GM18873 (cell line): ENCODE measurements at regions not wholly inside any gene's neighbourhood (a gene's known extent, or its start where the extent isn't known, plus 50 kb on each side); places are given as distances from the start of the nearest gene placed in this dataset.

ENCODE experiments used
- ATAC-seq: cut with Tn5 transposase; IDR thresholded peaks from one replicate; pipeline ENCODE4 v1.9.1; 2021; ENCODE audit warnings: mild to moderate bottlenecking, moderate library complexity, moderate number of reproducible peaks; ENCODE audit not compliant: unreplicated experiment, low FRiP score

DNA sequence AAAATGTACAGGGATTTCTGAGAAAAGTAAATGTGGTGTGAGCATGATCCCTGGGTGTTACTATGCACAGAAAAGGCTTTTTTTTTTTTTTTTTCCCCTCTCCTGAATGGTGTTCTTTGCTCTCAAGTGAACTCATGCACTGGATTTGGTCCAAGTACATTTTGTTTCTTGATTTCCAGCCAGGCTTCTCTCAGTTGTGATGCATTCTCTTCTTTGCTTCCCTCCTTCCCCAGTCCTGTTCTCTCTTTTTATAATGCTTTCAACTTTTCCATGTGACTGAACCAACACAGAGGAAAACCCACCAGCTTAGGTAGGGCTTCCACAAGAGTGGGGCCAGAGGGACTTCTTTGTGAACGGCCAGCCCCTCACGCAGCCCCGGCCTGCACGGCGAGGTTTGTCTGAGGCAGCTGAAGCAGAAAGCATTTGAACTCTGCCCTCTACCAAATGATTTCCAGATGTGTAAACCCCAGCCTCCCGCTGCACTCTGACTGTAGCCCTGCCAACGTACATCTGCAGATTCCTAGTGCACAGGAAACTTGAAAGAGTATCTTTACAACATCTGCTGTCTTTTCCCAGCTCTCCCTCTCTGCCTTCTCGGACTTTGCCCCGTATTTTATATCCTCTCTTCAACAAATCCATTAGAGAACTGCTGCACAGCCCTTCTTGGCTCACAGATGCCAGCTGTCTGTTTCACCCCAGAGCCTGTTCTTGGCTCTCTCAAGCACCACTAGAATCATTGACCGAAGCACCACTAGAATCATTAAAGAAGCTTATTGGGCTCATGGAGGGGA, 71.8 kb upstream of the CD180 start:
- no peak for ATAC-seq

DNA sequence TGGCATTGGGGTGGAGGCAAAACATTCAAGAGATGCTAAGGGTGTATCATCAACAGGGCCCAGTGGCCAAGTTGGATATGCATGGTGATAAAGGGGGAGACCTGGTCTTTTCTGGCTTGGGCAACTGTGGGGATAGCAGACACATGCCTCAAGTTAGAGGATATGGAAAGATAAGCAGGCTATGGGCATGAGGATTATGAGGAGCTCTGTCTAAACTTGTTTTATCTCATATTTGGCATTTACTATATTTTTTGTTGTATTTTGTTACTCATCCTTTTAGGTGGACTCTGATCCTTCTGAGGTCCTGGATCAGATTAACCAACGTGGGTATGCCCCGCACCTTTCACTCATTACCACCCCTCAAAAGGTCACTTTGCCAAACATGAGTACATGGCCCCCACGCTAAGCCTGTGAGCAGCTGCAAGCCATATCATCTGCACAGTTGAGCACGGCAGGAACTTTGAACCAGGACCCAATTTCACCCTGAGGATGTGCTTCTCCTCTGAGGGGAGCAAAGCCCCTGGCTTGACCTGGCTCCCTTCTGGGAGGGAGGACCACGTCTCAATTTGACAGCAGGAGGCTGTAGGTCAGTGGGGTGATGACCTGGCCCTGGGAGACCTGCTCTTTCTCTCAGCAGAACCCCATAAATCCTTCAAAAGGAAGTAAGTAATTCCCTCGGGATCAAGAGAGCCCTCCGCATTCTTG, 71.1 kb upstream of the CD180 start:
- ATAC-seq: no peak

DNA sequence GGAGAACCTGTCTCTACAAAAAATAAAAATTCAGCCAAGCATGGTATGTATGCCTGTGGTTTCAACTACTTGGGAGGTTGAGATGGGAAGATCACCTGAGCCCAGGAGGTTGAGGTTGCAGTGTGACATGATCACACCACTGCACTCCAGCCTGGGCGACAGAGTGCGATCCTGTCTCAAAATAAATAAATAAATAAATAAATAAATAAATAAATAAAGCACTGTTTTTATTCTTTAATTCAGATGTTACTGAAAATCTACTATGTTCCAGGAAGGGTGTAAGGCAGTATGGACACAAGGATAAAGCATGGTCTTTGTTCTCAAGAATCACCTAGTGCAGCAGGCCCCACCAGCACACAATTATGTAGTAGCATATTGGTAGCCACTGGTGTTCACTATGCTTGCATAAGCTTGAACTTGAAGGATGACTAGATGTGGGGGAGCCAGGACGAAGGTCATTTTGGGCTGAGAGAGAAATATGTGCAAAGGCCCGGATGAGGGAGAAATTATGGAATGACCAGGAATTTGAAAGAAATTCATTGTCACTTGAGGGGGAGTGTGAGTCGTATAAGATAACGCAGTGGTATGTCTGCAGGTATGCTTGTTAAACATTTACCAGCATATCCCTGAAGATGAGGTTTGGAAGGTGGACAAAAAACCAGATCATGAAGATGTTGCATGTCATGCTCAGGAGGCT, 70.2 kb upstream of the CD180 start:
- ATAC-seq: no peak

DNA sequence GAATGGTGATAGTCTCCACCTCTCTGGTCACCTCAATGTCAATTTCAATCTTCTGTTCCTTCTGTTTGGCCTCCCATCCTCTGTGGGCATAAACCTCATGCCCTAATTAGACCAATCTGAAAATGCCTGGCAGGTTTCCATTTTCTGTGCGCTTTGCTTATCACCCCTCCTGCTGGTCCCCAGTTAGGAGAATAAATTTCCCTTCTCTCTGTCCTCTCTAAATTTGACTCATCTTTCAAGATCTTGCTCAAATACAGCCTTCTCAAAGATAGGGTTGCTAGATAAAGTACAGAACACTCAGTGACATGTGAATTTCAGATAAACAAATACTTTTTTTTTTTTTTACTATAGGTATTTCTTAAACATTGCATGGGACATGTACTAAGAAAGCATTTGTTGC, 69.4 kb upstream of the CD180 start:
- ATAC-seq: no peak

DNA sequence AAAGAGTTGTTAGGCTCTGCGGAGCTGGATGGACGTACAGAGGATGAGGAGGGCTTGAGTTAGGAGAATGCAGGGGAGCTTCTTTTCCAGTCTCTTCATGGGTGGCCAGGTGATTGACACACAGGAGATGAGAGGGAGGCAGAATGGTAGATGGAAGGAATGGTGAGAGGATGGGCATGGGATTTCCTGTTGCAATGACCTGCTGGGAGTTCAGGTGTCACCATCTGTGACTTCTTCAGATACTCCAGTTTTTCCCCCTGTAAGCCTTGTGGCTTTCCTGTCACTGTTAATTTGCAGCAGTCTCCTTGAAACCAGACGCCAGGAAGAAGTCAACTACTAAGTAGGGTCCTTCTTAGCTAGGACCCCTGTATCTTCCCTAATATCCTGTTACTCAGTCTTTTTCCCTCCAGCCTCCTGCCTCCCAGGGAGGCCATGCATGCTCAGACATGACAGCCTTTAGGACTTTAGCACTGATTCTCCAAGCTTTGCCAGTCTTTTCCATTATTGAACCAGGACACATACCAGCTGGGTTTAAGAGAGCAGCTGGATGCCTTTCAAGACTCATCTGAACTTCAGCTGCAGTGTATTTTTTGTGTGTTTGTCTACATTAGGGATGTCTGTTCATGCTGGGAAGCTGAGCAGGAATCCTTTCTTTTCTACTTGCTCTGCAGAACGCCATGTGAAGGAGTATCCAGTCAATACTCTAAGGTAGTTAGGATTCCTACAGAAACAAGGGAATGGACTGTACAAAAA, 67.2 kb upstream of the CD180 start:
- no peak for ATAC-seq

DNA sequence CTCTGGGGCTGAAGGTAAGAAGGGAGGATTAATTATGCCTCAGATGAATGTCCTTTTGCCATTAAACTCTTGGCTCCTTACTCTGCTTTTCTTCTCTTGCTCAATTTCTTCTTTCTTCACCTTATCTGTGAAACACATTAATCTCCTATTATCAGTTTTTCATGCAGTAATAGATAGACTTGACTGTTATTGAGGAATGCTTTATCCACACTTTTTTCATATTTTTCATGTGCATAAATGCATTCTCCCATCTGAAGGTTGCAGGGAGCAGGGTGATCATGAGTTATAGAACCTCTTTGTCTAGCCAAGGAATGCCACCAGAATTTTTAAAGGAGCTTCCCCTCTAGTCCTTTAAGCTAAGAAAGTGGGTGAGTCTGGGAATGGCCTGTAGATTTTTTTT, 66.4 kb upstream of the CD180 start:
- ATAC-seq: no peak

DNA sequence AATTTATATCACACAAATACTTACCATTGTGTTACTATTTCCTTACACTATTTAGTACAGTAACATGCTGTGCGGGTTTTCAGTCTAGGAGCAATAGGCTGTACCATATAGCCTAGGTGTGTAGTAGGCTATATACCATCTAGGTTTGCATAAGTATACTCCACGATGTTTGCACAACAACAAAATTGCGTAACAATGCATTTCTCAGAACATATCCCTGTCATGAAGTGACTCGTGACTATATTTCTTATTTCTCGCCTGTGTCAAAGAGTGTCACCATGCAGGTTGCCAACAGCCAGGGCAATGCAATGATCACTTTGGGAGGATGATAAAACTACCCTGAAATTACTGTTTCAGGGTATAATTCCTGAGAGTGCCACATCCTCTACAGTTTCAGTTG, 65.6 kb upstream of the CD180 start:
- no peak for ATAC-seq

DNA sequence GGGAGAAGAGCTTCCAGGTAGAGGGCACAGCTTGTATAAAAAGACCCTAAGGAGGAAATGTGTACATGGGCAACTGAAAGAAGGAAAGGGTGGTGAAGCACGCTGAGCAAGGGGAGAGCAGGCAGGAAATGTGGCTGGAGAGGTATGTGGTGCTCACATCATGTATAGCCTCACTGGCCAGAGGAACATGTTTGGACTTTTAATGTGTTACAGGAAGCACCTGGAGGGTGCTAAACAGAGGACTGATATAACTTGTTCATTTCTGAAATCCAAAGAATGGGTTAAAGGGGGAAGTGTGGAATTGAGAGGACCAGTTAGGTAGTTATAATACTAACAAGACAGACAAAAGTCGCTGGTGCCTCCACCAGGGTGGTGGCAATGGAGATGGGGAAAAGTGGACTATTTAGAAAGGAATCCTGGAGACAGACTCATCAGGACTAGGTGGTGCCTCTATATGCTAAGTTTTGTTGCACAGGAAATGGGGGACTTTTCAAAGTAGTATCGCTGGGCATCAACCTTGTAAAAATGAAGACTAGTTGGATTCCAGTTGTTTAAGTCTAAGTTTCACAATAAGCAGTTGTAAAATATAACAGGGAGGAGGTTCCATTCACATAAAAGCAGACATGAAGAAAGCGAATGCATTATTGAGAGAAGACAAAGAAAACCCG, 63.1 kb upstream of the CD180 start:
- ATAC-seq: no peak

DNA sequence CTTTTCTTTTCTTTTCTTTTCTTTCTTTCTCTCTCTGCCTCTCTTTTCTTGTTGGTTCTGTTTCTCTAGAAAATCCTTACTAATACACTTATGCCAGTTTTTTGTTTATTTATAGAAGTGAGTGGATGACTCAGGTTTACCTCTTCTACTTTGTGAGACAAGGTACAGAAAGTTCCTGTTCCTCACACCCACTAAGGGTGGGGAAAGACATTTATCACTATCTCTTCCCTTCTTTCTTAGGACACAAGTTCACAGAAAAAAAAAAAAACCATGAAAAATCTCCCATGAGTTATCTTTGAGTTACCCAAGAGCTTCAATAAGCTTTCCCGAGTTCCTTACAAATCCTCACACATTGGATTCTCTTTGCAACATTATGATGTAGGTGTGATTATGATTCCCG, 60.9 kb upstream of the CD180 start:
- no peak for ATAC-seq

DNA sequence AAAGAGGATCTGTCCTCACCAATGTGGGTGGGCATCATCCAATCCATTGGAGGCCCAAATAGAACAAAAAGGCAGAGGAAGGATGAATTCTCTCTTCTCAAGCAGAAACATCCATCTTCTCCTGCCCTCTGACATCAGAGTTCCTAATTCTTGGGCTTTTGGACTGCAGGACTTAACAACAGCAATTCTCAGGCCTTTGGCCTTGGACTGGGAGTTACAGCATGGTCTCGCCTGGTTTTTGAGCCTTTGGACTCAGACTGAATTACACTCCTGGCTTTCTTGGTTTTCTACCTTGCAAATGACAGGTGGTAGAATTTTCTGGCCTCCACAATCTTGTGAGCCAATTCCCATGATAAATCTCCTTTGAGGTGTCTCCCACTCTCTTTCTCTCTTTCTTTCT, 60.5 kb upstream of the CD180 start:
- no peak for ATAC-seq

DNA sequence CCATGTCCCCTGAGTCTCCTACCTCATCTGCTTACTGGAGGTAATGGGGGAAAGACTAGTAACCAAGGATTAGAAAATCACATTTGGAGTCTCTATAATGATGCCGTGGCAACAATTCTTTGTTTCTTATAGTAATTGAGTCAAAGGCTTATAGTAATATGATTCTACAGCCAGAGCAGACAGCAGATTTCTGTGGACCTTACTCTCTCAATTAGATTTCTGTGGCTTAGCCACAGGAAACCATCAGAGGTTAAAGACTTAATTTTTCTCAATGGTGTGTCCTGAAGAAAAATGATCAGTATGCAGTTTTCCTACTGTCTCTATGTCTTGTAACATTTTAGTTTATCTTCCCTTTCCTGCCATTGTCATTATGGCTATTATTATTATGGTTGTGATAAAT, 59.3 kb upstream of the CD180 start:
- no peak for ATAC-seq

DNA sequence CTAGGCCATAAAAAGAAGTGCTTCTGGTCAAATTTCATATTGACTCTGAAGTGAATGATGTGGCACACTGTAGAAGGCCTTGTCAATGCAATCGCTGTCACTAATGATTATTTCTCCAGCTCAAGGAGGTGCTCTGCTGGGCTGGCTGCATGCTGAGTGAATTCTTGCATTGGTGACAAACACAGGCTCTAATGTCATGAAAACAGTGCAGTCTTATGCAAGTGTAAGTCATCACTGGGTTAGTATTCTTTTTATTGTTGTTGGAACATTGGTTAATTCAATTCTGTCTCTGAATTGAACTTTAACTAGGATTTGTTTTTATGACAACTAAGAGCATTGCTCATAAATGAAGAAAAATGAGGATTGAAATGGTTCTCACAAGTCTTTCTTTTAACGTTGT, 57.3 kb upstream of the CD180 start:
- ATAC-seq: no peak

DNA sequence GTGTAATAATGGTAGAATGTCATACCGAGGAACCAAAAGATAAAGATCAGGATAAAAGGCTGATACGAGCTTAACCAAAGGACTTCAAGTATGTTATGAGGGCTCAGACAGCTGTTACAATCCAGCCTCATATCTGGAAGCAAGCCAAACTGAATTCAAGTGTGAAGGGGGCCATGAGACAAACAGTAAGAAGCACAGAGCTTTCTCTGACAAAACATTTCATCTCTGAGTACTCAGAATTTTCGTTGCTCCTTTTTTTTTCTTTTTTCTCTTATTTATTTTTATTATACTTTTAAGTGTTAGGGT, 52.9 kb upstream of the CD180 start:
- ATAC-seq: no peak

DNA sequence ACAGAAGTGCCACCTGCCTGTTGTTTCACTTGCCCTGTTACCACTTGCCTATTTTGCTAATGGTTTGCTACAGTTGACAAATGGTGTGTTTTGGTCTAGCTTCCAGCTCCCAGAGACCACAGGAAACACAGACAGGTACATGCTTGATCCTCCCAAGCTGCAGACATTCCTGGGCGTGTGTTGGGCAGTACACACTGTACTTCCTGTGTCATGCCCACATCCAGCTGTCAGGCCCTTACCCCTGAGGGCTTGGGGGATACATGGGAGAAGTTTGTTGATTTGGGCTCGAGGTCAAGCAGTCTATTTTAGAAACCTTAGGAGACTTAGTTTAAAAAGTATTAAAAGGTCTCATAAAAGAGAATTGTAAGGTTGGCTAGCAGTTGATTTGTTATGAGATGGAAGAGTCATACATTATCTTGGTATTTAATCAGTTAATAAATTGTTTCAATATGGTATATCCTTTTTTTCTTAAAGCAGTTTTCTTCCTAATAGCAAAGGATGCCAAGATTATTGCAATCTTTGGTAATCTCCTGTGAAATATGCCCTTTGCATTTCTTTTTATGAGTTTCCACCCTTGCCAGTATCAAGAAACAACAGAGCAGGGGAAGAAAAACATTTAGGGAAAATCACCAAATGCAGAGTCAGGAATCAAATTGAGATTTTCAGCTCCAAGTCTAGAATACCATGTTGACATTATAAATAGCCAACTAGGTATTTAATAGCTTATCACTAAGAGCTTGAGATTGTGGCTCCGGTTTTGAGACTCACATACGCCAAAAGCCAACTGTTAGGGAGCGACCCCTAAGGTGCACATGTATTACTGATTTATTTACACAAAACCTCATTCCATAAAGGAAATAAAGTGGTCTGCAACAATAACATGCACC, 52.3 kb upstream of the CD180 start:
- no peak for ATAC-seq

DNA sequence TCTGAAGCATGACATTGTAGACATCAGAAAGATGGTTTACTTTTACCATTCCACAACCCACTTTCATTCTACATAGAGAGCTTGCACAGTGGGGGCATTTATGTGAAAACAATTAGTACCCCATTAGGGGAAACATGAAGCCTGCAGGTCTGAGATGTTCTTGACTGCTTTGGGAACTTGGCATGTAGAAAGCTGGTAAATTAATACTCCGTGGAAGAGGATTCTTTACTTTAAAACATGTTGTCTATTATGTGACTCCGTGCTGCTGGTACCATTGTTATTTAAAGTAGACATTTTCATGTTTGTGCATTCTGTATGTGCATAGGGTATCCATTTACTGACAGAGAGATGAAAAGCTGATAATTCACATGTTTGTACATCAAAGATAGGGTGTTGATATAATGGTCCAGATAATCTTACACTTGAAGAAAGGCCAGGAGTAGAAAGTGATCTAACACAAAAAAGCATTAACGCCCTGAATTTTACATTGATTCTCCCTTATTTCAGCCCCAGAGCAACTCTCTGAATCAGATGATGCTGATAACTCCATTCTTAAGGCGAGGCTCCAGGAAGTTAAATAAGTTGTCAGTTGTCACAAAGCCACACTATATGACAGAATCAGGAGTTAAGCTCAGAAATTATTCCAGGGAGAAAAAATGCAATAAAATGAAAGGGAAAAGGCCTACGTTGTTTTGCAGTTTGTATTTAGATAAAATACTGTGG, 50.1 kb upstream of the CD180 start:
- ATAC-seq: no peak
